GM12801 (cell line): ENCODE measurements at regions not wholly inside any gene's neighbourhood (a gene's known extent, or its start where the extent isn't known, plus 50 kb on each side); places are given as distances from the start of the nearest gene placed in this dataset.

Experiments
- TF ChIP-seq, protein P1 (sequence below): IDR thresholded peaks from one replicate; pipeline ENCODE4 v1.5.1; 2011; ENCODE audit warnings: control low read depth; ENCODE audit not compliant: insufficient read length; ENCODE audit errors: extremely low read depth

DNA sequence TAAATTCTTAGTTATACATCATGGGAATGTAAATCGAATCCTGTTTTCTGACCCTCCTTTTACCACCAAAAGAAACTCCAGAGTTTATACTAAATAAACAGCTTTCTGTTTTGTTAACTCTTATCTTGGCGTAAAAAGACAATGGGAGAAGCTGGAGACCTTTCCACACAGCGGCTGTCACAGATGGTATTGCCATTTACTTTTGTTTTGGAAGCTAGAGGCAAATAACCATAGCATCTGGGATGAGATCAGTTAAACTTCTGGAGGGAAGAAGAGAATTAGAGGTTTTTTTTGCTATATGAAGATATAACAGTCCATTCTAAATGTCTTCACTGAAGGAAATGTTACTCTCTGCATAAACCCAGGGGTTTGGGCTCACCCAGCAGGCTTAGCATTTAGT lies 258.9 kb downstream of the REEP3 start:
- TF ChIP-seq, protein P1, sequence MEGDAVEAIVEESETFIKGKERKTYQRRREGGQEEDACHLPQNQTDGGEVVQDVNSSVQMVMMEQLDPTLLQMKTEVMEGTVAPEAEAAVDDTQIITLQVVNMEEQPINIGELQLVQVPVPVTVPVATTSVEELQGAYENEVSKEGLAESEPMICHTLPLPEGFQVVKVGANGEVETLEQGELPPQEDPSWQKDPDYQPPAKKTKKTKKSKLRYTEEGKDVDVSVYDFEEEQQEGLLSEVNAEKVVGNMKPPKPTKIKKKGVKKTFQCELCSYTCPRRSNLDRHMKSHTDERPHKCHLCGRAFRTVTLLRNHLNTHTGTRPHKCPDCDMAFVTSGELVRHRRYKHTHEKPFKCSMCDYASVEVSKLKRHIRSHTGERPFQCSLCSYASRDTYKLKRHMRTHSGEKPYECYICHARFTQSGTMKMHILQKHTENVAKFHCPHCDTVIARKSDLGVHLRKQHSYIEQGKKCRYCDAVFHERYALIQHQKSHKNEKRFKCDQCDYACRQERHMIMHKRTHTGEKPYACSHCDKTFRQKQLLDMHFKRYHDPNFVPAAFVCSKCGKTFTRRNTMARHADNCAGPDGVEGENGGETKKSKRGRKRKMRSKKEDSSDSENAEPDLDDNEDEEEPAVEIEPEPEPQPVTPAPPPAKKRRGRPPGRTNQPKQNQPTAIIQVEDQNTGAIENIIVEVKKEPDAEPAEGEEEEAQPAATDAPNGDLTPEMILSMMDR: no peak

DNA sequence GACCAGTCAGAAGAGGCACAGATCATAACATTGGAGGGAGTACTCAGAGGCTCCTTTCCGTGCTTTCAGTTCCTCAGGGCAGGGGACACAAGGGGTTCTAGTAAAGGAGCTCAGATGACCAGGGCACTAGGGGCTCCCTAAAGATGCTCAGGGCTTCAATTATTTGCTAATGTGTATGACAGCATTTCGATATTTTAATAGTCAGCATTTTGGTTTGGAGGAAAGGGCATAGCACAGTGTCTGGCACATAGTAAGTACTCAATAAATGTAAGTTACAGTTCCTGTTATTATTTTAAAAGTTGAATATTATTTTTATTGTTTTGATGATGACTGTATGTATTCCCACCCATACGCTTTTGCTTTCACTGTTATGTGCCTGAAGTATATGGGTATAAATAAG lies 260.0 kb downstream of the REEP3 start:
- TF ChIP-seq, protein P1: no peak

GRCh38 chr10:63783882-63784281 lies 262.7 kb downstream of the REEP3 start:
- TF ChIP-seq, protein P1: no peak

DNA sequence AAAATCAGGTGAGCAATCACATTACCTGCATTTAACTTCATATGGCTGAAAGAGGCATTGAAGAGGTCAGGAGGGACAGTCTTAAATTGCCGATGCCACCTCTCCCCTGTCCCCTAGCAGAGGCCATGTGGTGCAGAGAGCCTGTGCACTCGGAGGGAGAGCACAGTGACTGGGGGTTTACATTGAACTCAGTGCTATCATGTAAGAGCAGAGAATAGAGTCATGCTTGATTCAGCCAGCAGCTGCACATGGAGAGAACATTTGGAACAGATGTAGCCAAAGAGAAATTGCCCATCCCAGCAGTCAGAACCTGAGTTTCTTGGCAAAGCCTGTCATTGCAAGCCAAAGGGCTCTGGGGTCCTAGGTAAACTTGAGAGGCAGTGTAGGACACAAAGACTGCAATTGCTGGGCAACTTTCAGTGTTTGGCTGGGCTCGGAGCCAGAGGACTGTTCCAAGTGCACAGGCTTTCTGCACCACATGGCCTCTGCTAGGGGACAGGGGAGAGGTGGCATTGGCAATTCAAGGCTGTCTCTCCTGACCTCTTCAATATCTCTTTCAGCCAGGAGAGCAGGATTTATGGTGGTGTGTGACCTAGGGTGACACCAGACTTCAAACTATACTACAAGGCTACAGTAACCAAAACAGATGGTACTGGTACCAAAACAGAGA lies 267.1 kb downstream of the REEP3 start:
- TF ChIP-seq, protein P1: no peak

DNA sequence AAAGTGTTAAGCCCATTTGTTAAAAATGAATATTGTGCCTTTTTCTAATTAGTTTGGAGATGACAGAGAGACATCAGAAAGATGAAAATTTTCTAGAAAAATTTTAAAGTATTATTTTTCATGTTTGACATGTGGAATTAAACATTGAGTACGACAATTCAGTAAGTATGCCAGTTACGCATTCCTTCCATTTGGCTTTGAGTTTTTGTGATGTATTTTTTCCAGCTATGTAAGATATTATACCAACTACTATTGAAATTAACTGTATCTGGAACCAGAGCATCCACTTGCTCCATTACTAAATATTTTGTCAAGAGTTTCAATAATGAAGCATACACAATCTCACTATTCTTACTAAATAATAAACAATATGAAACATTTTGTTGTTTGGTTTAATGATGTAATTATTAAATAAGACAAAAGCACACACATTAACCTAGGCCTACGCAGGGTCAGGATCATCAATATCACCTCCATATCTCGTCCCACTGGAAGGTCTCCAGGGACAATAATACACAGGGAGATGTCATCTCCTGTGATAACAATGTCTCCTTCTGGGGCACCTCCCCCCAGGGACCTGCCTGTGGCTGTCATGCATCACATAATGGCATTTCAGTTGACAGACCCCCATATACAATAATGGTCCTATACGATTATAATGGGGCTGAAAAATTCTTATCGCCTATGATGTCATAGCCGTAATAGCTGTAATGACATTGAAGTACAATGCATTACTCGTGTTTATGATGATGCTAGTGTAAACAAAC lies 274.1 kb downstream of the REEP3 start:
- TF ChIP-seq, protein P1: no peak

DNA sequence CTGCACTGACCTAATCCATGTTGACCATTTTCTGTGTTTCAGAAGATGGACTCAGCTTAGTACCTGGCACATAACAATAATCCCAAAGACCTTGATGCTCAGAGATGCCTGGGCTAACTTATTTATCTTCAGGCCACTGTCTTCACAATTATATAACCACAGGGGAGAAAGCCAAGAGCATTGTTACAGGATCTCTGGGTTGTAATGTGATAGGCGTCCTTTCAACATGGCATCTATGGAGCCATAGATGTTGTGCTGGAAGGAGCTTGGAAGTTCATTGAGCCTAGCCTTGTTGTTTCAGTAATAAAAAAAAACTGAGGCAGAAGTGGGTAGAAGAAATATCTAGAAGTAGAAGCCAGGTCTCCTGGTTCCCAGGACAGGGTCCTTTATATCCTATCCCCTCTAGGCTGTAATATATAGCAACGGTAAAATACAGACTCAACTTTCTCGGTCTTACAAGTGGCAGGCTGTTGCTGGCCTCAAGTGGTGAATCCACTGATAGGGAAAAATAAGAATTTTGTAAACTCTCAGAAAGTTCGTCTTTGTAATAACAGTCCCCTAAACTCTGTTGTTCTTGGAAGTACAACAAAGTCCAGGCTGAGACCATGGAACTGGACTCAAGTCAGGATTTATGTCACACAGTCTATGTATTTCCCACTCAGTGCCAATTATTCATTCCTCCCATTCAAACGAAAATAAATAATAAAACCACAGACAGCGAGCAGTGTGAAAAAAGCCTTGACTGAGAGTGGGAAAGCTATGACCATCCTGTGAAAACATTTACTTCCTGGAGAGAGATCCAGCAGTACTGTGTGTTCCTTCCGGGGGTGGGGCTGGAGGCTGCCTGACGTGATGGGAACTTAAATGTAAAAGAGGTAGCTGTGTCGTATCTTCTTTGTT lies 277.6 kb downstream of the REEP3 start:
- TF ChIP-seq, protein P1: no peak
